Naive thymus-derived CD4-positive, alpha-beta T cell (primary cell): ENCODE measurements at regions not wholly inside any gene's neighbourhood (a gene's known extent, or its start where the extent isn't known, plus 50 kb on each side); places are given as distances from the start of the nearest gene placed in this dataset.

Experiments
- ATAC-seq: fragments of 150-1000 bp; cut with Tn5 transposase; 2 replicates; pipeline ENCODE4 v1.10.0; 2021; ENCODE audit warnings: mild to moderate bottlenecking, moderate library complexity
- CTCF ChIA-PET: fragments of 350-600 bp; sonication (Branson Sonifier 250); formaldehyde crosslinking; loops from one replicate; lab custom pipeline; 2021; ENCODE audit warnings: antibody characterized with exemption; lab: Charles Lee
- POLR2A ChIA-PET: fragments of 350-600 bp; sonication (Branson Sonifier 250); formaldehyde crosslinking; loops from one replicate; lab custom pipeline; 2021; ENCODE audit warnings: antibody characterized with exemption, inconsistent platforms; lab: Charles Lee
- DNase-seq, 9 donors: peaks; one replicate each; pipeline versions ENCODE4 v3.0.0 to v3.0.0-alpha.2; 2020 to 2022; ENCODE audit warnings: mixed read lengths in 1 of 9
- H3K27ac ChIP-seq: one replicate; pipeline ENCODE4 v1.7.0; 2013; ENCODE audit warnings: mild to moderate bottlenecking, low read depth, low read length, moderate library complexity
- H3K27me3 ChIP-seq, 2 donors: one replicate each; pipeline ENCODE4 v1.7.0; 2013; ENCODE audit warnings: low read length in 2 of 2, mild to moderate bottlenecking in 2 of 2, moderate library complexity in 2 of 2; ENCODE audit not compliant: control insufficient read depth in 2 of 2, insufficient read depth in 2 of 2
- H3K36me3 ChIP-seq, 3 experiments: 1 replicate in 2 of 3; 2 replicates in 1 of 3; pipeline ENCODE4 v1.7.0; 2013; ENCODE audit warnings: low read length in 3 of 3, mild to moderate bottlenecking in 3 of 3, moderate library complexity in 1 of 3; ENCODE audit not compliant: insufficient read depth in 3 of 3, control insufficient read depth in 2 of 3
- H3K4me1 ChIP-seq, 2 donors: one replicate each; pipeline ENCODE4 v1.7.0; 2013; ENCODE audit warnings: low read length in 2 of 2, mild to moderate bottlenecking in 2 of 2, moderate library complexity in 1 of 2; ENCODE audit not compliant: control insufficient read depth in 2 of 2, insufficient read depth in 2 of 2
- H3K4me3 ChIP-seq: 2 replicates; pipeline ENCODE4 v1.7.0; 2013; ENCODE audit warnings: mild to moderate bottlenecking, low read length
- H3K9me3 ChIP-seq, 3 experiments: 1 replicate in 2 of 3; 2 replicates in 1 of 3; pipeline ENCODE4 v1.7.0; 2013; ENCODE audit warnings: low read length in 3 of 3; ENCODE audit not compliant: control insufficient read depth in 2 of 3
- H3K27ac Mint-ChIP-seq, 9 donors: one replicate each; pipeline ENCODE4 v1.8.0; 2020 to 2022; ENCODE audit warnings: mixed read lengths in 9 of 9, mild to moderate bottlenecking in 8 of 9, moderate library complexity in 5 of 9, inconsistent platforms in 2 of 9
- H3K27me3 Mint-ChIP-seq, 5 donors: one replicate each; pipeline ENCODE4 v1.8.0; 2021 to 2022; ENCODE audit warnings: mixed read lengths in 5 of 5, mild to moderate bottlenecking in 1 of 5
- H3K36me3 Mint-ChIP-seq, 5 donors: one replicate each; pipeline ENCODE4 v1.8.0; 2020 to 2022; ENCODE audit warnings: mixed read lengths in 5 of 5, mild to moderate bottlenecking in 3 of 5, inconsistent platforms in 1 of 5
- H3K4me1 Mint-ChIP-seq, 7 donors: one replicate each; pipeline ENCODE4 v1.8.0; 2020 to 2022; ENCODE audit warnings: mixed read lengths in 7 of 7, mild to moderate bottlenecking in 3 of 7, inconsistent platforms in 1 of 7
- H3K4me3 Mint-ChIP-seq, 10 donors: one replicate each; pipeline ENCODE4 v1.8.0; 2020 to 2022; ENCODE audit warnings: mild to moderate bottlenecking in 10 of 10, mixed read lengths in 10 of 10, moderate library complexity in 6 of 10, inconsistent platforms in 2 of 10
- H3K9me3 Mint-ChIP-seq, 11 donors: one replicate each; pipeline ENCODE4 v1.8.0; 2020 to 2022; ENCODE audit warnings: mixed read lengths in 11 of 11, mild to moderate bottlenecking in 4 of 11, inconsistent platforms in 1 of 11, moderate library complexity in 1 of 11
- intact Hi-C, 2 donors: fragments of 100-400 bp; cut with micrococcal nuclease; formaldehyde crosslinking; loops; one replicate each; pipeline ENCODE4 v1.15.1; 2023

DNA sequence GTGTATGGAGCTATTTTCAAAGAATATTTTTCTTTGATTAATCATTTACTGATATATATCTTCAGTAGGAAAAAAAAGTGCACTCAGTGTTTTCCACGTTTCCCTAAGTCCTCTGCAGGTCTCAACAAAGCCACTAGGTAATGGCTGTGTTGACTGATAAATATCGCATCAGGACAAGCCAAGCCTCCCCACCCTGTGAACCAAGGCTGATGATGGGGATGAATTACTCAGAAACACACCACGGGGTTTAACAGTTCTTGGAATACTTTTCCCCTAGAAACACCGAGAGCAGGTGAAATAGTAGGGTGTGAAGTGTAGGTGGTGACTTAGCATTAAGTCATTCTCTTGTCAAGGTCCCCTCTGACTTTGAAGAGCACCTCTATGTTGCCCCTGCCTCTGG lies 423.5 kb upstream of the IGFBP3 start:
- no peak overlapping the region for H3K4me3 Mint-ChIP-seq
- no peaks in the 10 kb centered on the region for H3K27me3 Mint-ChIP-seq
- peaks cover 0 to 27% (median 2%) of the 10 kb centered on the region in 11 donors for H3K9me3 Mint-ChIP-seq
- H3K36me3 Mint-ChIP-seq = no peaks in the 10 kb centered on the region
- no peaks in the 10 kb centered on the region for H3K27me3 ChIP-seq
- no peak overlapping the region for H3K4me3 ChIP-seq
- H3K36me3 ChIP-seq = no peaks in the 10 kb centered on the region
- H3K9me3 ChIP-seq = no peaks in the 10 kb centered on the region
- H3K27ac ChIP-seq = no peak overlapping the region
- intact Hi-C loops = no loop called here
- ChIA-PET POLR2A (no interaction called here), CTCF (no interaction called here)
- no peaks in the 10 kb centered on the region for H3K4me1 Mint-ChIP-seq
- H3K27ac Mint-ChIP-seq = no peak overlapping the region
- ATAC-seq = no peak
- DNase-seq = no peak
- no peaks in the 10 kb centered on the region for H3K4me1 ChIP-seq

GRCh38 chr7:46343802-46344201 lies 422.7 kb upstream of the IGFBP3 start:
- Mint-ChIP-seq H3K27ac (no peak overlapping the region), H3K4me1 (no peaks in the 10 kb centered on the region), H3K9me3 (peaks cover 0 to 33% (median 7%) of the 10 kb centered on the region in 11 donors), H3K4me3 (no peak overlapping the region), H3K36me3 (no peaks in the 10 kb centered on the region), H3K27me3 (no peaks in the 10 kb centered on the region)
- POLR2A ChIA-PET = no interaction called here
- Histone ChIP-seq H3K9me3 (no peaks in the 10 kb centered on the region), H3K4me1 (no peaks in the 10 kb centered on the region), H3K27me3 (no peaks in the 10 kb centered on the region), H3K4me3 (no peak overlapping the region), H3K36me3 (no peaks in the 10 kb centered on the region), H3K27ac (no peak overlapping the region)
- intact Hi-C loops = no loop called here
- ATAC-seq (no peak), DNase-seq (no peak)
- CTCF ChIA-PET = no interaction called here

DNA sequence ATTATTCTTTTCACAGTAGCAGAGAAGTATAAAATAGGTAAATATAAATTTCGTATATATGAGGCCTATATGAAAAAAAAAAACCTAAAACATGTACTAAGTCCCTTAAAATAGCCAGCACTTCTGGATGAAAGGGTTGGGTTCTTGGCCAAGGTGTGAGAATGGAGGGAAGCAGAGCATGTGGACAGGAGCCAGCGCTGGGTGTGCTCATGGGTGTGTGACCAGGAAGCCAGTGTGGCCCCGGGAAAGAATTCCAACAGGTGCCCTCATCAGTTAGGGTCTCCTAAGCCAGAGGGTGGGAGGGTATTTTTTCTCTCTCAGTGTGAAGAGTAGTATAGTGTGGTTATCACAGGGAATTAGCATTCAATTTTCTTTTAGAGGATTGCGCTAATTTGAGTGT lies 401.9 kb upstream of the IGFBP3 start:
- Mint-ChIP-seq H3K9me3 (peaks cover 0 to 11% (median 4%) of the 10 kb centered on the region in 11 donors), H3K27me3 (no peaks in the 10 kb centered on the region), H3K4me1 (no peaks in the 10 kb centered on the region), H3K27ac (no peak overlapping the region), H3K36me3 (peaks cover 0 to 4% (median 0%) of the 10 kb centered on the region in 5 donors), H3K4me3 (no peak overlapping the region)
- Histone ChIP-seq H3K4me1 (no peaks in the 10 kb centered on the region), H3K36me3 (no peaks in the 10 kb centered on the region), H3K4me3 (no peak overlapping the region), H3K27me3 (no peaks in the 10 kb centered on the region), H3K27ac (no peak overlapping the region), H3K9me3 (no peaks in the 10 kb centered on the region)
- DNase-seq (no peak), ATAC-seq (no peak)
- intact Hi-C loops = no loop called here
- POLR2A ChIA-PET = no interaction called here
- CTCF ChIA-PET = no interaction called here

- DNase-seq (no peak), ATAC-seq (no peak)
- Histone ChIP-seq H3K36me3 (no peaks in the 10 kb centered on the region), H3K27ac (no peak overlapping the region), H3K27me3 (no peaks in the 10 kb centered on the region), H3K9me3 (no peaks in the 10 kb centered on the region), H3K4me3 (no peak overlapping the region), H3K4me1 (no peaks in the 10 kb centered on the region)
- ChIA-PET CTCF (no interaction called here), POLR2A (no interaction called here)
- H3K9me3 Mint-ChIP-seq = peaks cover 0 to 11% (median 4%) of the 10 kb centered on the region in 11 donors
- H3K4me1 Mint-ChIP-seq = no peaks in the 10 kb centered on the region
- H3K27me3 Mint-ChIP-seq = no peaks in the 10 kb centered on the region
- intact Hi-C loops = no loop called here
- peaks cover 0 to 4% (median 0%) of the 10 kb centered on the region in 5 donors for H3K36me3 Mint-ChIP-seq
- no peak overlapping the region for H3K27ac Mint-ChIP-seq
- no peak overlapping the region for H3K4me3 Mint-ChIP-seq
Measured at GRCh38 chr7:46321556-46322205, 400.6 kb upstream of the IGFBP3 start.

- Mint-ChIP-seq H3K27ac (no peak overlapping the region), H3K4me3 (no peak overlapping the region), H3K36me3 (peaks cover 0 to 4% (median 0%) of the 10 kb centered on the region in 5 donors), H3K4me1 (no peaks in the 10 kb centered on the region), H3K27me3 (no peaks in the 10 kb centered on the region), H3K9me3 (peaks cover 0 to 11% (median 4%) of the 10 kb centered on the region in 11 donors)
- ATAC-seq (no peak), DNase-seq (no peak)
- ChIA-PET CTCF (no interaction called here), POLR2A (no interaction called here)
- intact Hi-C loops = no loop called here
- H3K36me3 ChIP-seq = no peaks in the 10 kb centered on the region
- H3K4me1 ChIP-seq = no peaks in the 10 kb centered on the region
- no peak overlapping the region for H3K4me3 ChIP-seq
- H3K27ac ChIP-seq = no peak overlapping the region
- H3K27me3 ChIP-seq = no peaks in the 10 kb centered on the region
- H3K9me3 ChIP-seq = no peaks in the 10 kb centered on the region
Measured at GRCh38 chr7:46320956-46321355, 399.9 kb upstream of the IGFBP3 start.

DNA sequence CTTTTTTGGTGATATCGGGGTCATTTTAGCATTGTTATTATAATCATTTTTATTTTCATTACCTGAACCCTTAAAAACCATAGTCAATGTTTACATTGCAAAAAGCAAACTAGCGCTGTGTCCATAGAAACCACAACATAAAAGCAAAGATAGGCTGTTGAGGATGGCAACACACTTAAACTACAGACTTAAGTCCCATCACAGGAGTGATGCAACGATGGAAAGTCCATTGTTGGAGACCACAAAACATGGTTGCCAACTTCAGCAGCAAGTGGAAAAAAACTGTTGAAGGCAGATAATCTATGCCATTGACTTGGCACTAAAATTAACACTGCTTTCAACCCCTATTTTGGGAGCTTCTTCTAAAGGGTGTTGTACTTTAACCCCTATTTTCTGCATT lies 398.8 kb upstream of the IGFBP3 start:
- Histone ChIP-seq H3K27me3 (no peaks in the 10 kb centered on the region), H3K36me3 (no peaks in the 10 kb centered on the region), H3K27ac (no peak overlapping the region), H3K4me1 (no peaks in the 10 kb centered on the region), H3K9me3 (no peaks in the 10 kb centered on the region), H3K4me3 (no peak overlapping the region)
- Mint-ChIP-seq H3K4me1 (no peaks in the 10 kb centered on the region), H3K9me3 (peaks cover 0 to 10% (median 3%) of the 10 kb centered on the region in 11 donors), H3K27me3 (no peaks in the 10 kb centered on the region), H3K27ac (no peak overlapping the region), H3K4me3 (no peak overlapping the region), H3K36me3 (no peaks in the 10 kb centered on the region)
- intact Hi-C loops = no loop called here
- CTCF ChIA-PET = no interaction called here
- DNase-seq (no peak), ATAC-seq (no peak)
- POLR2A ChIA-PET = no interaction called here

DNA sequence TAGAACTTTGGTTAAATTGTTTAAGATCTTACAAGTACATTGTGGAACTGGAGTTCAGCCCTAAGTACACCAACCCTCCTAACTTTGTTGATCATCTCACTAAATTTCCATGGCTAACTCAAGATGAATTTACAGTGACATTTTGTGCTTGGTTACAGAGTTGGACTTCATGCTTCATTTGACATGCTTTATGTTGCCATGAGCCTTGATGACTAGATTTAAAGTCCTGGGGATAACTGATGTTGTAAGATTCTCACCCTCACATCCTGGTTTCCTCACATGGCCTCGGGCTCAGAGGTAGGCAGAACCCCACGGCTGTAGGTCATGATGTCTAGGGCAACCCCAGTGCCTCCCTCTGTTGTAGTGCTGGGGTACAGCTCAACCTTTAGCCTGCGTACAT lies 397.2 kb upstream of the IGFBP3 start:
- no peaks in the 10 kb centered on the region for H3K4me1 Mint-ChIP-seq
- H3K27ac ChIP-seq = no peak overlapping the region
- no peaks in the 10 kb centered on the region for H3K36me3 ChIP-seq
- H3K4me1 ChIP-seq = no peaks in the 10 kb centered on the region
- intact Hi-C loops = no loop called here
- H3K36me3 Mint-ChIP-seq = no peaks in the 10 kb centered on the region
- no peak overlapping the region for H3K27ac Mint-ChIP-seq
- CTCF ChIA-PET = no interaction called here
- POLR2A ChIA-PET = no interaction called here
- DNase-seq (no peak), ATAC-seq (no peak)
- peaks cover 0 to 14% (median 4%) of the 10 kb centered on the region in 11 donors for H3K9me3 Mint-ChIP-seq
- H3K27me3 ChIP-seq = no peaks in the 10 kb centered on the region
- H3K4me3 ChIP-seq = no peak overlapping the region
- no peak overlapping the region for H3K4me3 Mint-ChIP-seq
- no peaks in the 10 kb centered on the region for H3K9me3 ChIP-seq
- peaks cover 0 to 4% (median 0%) of the 10 kb centered on the region in 5 donors for H3K27me3 Mint-ChIP-seq
